Caco-2 (cell line): ENCODE measurements at regions not wholly inside any gene's neighbourhood (a gene's known extent, or its start where the extent isn't known, plus 50 kb on each side); places are given as distances from the start of the nearest gene placed in this dataset.

Experiments
- BruUV-seq: library from RNA; stranded (reverse); fragments of 400-500 nt; replicated peaks from 2 replicates; lab custom pipeline; 2021; lab: Mats Ljungman, UMichigan
- CTCF ChIA-PET: fragments of 300-600 bp; sonication (Branson Sonifier 250); formaldehyde crosslinking; loops from one replicate; lab custom pipeline; 2022; ENCODE audit warnings: antibody characterized with exemption; lab: Charles Lee
- POLR2A ChIA-PET: fragments of 300-600 bp; sonication (Branson Sonifier 250); formaldehyde crosslinking; loops from one replicate; lab custom pipeline; 2022; ENCODE audit warnings: antibody characterized with exemption; lab: Charles Lee
- DNase-seq, 2 experiments: peaks; one replicate each; pipeline versions ENCODE4 v3.0.0 to v3.0.0-alpha.2; 2020 to 2022
- H3K27me3 ChIP-seq: replicated peaks from 2 replicates; pipeline ENCODE4 v1.6.0; 2011; ENCODE audit warnings: low read length; ENCODE audit not compliant: control insufficient read depth, insufficient read depth
- H3K36me3 ChIP-seq: 2 replicates; pipeline ENCODE4 v1.5.1; 2011; ENCODE audit warnings: low read length; ENCODE audit not compliant: control insufficient read depth, insufficient read depth
- H3K4me1 ChIP-seq: fragments of 250-450 bp; sonication (Bioruptor Pico); 2 replicates; pipeline ENCODE4 v1.5.1; 2020; ENCODE audit warnings: mild to moderate bottlenecking
- H3K4me3 ChIP-seq: 2 replicates; pipeline ENCODE4 v1.5.1; 2011; ENCODE audit warnings: low read depth, mild to moderate bottlenecking, control low read depth, low read length
- H3K9me3 ChIP-seq: fragments of 250-450 bp; sonication (Bioruptor Pico); 2 replicates; pipeline ENCODE4 v1.5.1; 2020; ENCODE audit warnings: mild to moderate bottlenecking, moderate library complexity
- H3K27ac Mint-ChIP-seq: one replicate; pipeline ENCODE4 v1.8.0; 2022; ENCODE audit warnings: mixed read lengths; ENCODE audit not compliant: unreplicated experiment
- H3K27me3 Mint-ChIP-seq: one replicate; pipeline ENCODE4 v1.8.0; 2022; ENCODE audit warnings: mixed read lengths; ENCODE audit not compliant: insufficient read depth, unreplicated experiment
- H3K36me3 Mint-ChIP-seq: one replicate; pipeline ENCODE4 v1.8.0; 2022; ENCODE audit warnings: mild to moderate bottlenecking, mixed read lengths; ENCODE audit not compliant: insufficient read depth, unreplicated experiment
- H3K4me1 Mint-ChIP-seq: one replicate; pipeline ENCODE4 v1.8.0; 2022; ENCODE audit warnings: low read depth, mixed read lengths; ENCODE audit not compliant: unreplicated experiment
- H3K4me3 Mint-ChIP-seq: one replicate; pipeline ENCODE4 v1.8.0; 2022; ENCODE audit warnings: mild to moderate bottlenecking, moderate library complexity, mixed read lengths; ENCODE audit not compliant: unreplicated experiment
- H3K9me3 Mint-ChIP-seq: one replicate; pipeline ENCODE4 v1.8.0; 2022; ENCODE audit warnings: mixed read lengths; ENCODE audit not compliant: unreplicated experiment
- intact Hi-C: fragments of 100-400 bp; cut with micrococcal nuclease; formaldehyde crosslinking; loops from one replicate; pipeline ENCODE4 v1.10.0; 2022; ENCODE audit not compliant: unreplicated experiment
- TF ChIP-seq, protein P1 (sequence below), 2 experiments: fragments of 200-600 bp in 1 of 2; IDR thresholded peaks; 1 replicate in 1 of 2; 2 replicates in 1 of 2; pipeline versions ENCODE4 v1.5.1 to v1.8.0; 2011 to 2022; ENCODE audit warnings: antibody characterized with exemption in 1 of 2, control low read depth in 1 of 2, inconsistent platforms in 1 of 2, low read depth in 1 of 2, low read length in 1 of 2, mild to moderate bottlenecking in 1 of 2, moderate library complexity in 1 of 2; ENCODE audit not compliant: insufficient read depth in 1 of 2, severe bottlenecking in 1 of 2, unreplicated experiment in 1 of 2

DNA sequence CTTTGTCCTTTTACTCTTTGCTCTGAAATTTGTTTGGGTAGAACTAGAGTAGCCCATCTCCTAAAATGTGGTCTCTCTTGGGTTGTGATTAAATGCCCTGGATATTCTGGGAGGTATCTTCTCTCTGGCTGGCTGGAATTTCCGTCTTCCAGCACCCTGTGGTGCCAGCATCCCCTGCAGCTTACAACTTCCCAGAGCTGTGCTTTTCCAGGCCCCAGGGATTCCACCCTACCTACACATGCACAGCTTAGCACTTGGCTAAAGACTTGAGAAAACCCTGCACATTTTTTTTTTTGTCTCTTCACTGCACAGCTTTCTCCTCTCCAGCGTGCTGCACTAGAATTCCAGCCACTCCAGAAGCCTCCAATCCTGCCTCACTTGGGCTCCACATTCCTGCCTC is 334.7 kb downstream of the IRS2 start:
- TF ChIP-seq, protein P1, sequence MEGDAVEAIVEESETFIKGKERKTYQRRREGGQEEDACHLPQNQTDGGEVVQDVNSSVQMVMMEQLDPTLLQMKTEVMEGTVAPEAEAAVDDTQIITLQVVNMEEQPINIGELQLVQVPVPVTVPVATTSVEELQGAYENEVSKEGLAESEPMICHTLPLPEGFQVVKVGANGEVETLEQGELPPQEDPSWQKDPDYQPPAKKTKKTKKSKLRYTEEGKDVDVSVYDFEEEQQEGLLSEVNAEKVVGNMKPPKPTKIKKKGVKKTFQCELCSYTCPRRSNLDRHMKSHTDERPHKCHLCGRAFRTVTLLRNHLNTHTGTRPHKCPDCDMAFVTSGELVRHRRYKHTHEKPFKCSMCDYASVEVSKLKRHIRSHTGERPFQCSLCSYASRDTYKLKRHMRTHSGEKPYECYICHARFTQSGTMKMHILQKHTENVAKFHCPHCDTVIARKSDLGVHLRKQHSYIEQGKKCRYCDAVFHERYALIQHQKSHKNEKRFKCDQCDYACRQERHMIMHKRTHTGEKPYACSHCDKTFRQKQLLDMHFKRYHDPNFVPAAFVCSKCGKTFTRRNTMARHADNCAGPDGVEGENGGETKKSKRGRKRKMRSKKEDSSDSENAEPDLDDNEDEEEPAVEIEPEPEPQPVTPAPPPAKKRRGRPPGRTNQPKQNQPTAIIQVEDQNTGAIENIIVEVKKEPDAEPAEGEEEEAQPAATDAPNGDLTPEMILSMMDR (IDR thresholded peaks at IDR 0.05; ENCODE audit: insufficient read depth in 1 of 2, low read depth in 1 of 2, low read length in 1 of 2, severe bottlenecking in 1 of 2, unreplicated experiment in 1 of 2), result no peak
- H3K36me3 Mint-ChIP-seq, result no peaks in the 10 kb centered on the region
- no peaks in the 10 kb centered on the region for H3K4me1 ChIP-seq
- no peaks in the 10 kb centered on the region for H3K27me3 ChIP-seq
- no peaks in the 10 kb centered on the region for H3K36me3 ChIP-seq
- no peaks in the 10 kb centered on the region for H3K4me1 Mint-ChIP-seq
- no peak overlapping the region for H3K4me3 ChIP-seq
- H3K27ac Mint-ChIP-seq, result no peak overlapping the region
- ChIA-PET POLR2A (no interaction called here), CTCF (no interaction called here)
- H3K27me3 Mint-ChIP-seq, result no peaks in the 10 kb centered on the region
- no TSS peak for BruUV-seq
- H3K9me3 Mint-ChIP-seq, result no peaks in the 10 kb centered on the region
- H3K9me3 ChIP-seq, result 0 out of 2 replicates have a peak, but pooled peaks cover 3% of the 10 kb centered on the region
- intact Hi-C loops, result no loop called here
- H3K4me3 Mint-ChIP-seq, result no peak overlapping the region
- DNase-seq, result no peak

GRCh38 chr13:109448629-109449028 is 337.8 kb downstream of the IRS2 start:
- Histone ChIP-seq H3K9me3 (0 out of 2 replicates have a peak, but pooled peaks cover 3% of the 10 kb centered on the region), H3K4me3 (no peak overlapping the region), H3K4me1 (no peaks in the 10 kb centered on the region), H3K36me3 (no peaks in the 10 kb centered on the region), H3K27me3 (no peaks in the 10 kb centered on the region)
- ChIA-PET CTCF (no interaction called here), POLR2A (no interaction called here)
- no TSS peak for BruUV-seq
- DNase-seq, result no peak
- intact Hi-C loops, result no loop called here
- Mint-ChIP-seq H3K4me3 (no peak overlapping the region), H3K36me3 (no peaks in the 10 kb centered on the region), H3K27ac (no peak overlapping the region), H3K9me3 (no peaks in the 10 kb centered on the region), H3K27me3 (no peaks in the 10 kb centered on the region), H3K4me1 (no peaks in the 10 kb centered on the region)
- TF ChIP-seq, protein P1 (IDR thresholded peaks at IDR 0.05; ENCODE audit: insufficient read depth in 1 of 2, low read depth in 1 of 2, low read length in 1 of 2, severe bottlenecking in 1 of 2, unreplicated experiment in 1 of 2), result no peak

DNA sequence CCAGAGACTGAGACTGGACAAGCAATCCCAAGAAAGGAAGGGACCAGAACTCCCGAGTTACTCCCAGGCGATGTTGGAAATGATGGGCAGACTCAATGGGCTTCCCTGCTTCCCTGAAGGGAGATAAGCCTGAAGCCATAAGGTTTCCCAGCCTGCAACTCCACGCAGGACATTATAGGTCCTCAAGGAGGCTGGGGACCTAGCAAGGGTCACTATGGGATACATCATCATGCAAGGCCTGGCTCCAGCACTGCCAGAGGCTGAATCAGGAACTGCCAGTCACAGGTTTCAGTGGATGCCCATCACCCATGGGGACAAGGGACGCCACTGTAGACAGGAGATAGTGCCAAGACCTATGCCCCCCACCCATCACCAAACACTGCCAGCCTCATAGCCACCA is 338.7 kb downstream of the IRS2 start:
- H3K4me1 ChIP-seq, result no peaks in the 10 kb centered on the region
- Mint-ChIP-seq H3K4me1 (no peaks in the 10 kb centered on the region), H3K4me3 (no peak overlapping the region), H3K9me3 (no peaks in the 10 kb centered on the region), H3K36me3 (no peaks in the 10 kb centered on the region), H3K27me3 (no peaks in the 10 kb centered on the region), H3K27ac (no peak overlapping the region)
- H3K4me3 ChIP-seq, result no peak overlapping the region
- CTCF ChIA-PET, result no interaction called here
- intact Hi-C loops, result no loop called here
- no peak for DNase-seq
- BruUV-seq, result no TSS peak
- TF ChIP-seq, protein P1 (IDR thresholded peaks at IDR 0.05; ENCODE audit: insufficient read depth in 1 of 2, low read depth in 1 of 2, low read length in 1 of 2, severe bottlenecking in 1 of 2, unreplicated experiment in 1 of 2), result no peak
- H3K27me3 ChIP-seq, result no peaks in the 10 kb centered on the region
- no peaks in the 10 kb centered on the region for H3K36me3 ChIP-seq
- 0 out of 2 replicates have a peak, but pooled peaks cover 3% of the 10 kb centered on the region for H3K9me3 ChIP-seq
- POLR2A ChIA-PET, result no interaction called here
